ENCODE measurements at regions not wholly inside any gene's neighbourhood (a gene's known extent, or its start where the extent isn't known, plus 50 kb on each side); places are given as distances from the start of the nearest gene placed in this dataset.

- TF ChIP-seq POLR2A (IDR thresholded peaks at IDR 0.05) (no peak), EP300 (IDR thresholded peaks at IDR 0.05) (no peak), CTCF (IDR thresholded peaks at IDR 0.05) (peak in 2 of 3 donors; percentile 40 to 57)
- 4 to 5% (median 5%) methylated on average over 8 of the region's 8 CpGs for WGBS, 3 donors
- DNase-seq, result peak; percentile 56 to 71 (median 60)
- intact Hi-C loops (cut with DNase I), result loop anchor here in 2 of 4 donors (5.0 kb wide), 1 partner anchor 241 kb away; the partner anchor contains the start of gene COL6A3 (in 2 of the 2)
- Histone ChIP-seq H3K9me3 (no peaks in the 10 kb centered on the region), H3K27me3 (no peaks in the 10 kb centered on the region), H3K4me3 (no peak overlapping the region), H3K27ac (peak overlapping the region; percentile 18 to 78), H3K4me1 (ENCODE audit: insufficient read depth) (peaks cover 5% of the 10 kb centered on the region), H3K36me3 (no peaks in the 10 kb centered on the region)
Measured at GRCh38 chr2:237171396-237171795, 85.7 kb downstream of the COPS8 start.

GRCh38 chr2:237171881-237172280, 86.2 kb downstream of the COPS8 start:
- DNase-seq, result peak in 1 of 5 donors; percentile 5
- Histone ChIP-seq H3K36me3 (no peaks in the 10 kb centered on the region), H3K4me3 (no peak overlapping the region), H3K27me3 (no peaks in the 10 kb centered on the region), H3K27ac (peak overlapping the region; percentile 18 to 78), H3K9me3 (no peaks in the 10 kb centered on the region), H3K4me1 (ENCODE audit: insufficient read depth) (peaks cover 5% of the 10 kb centered on the region)
- TF ChIP-seq POLR2A (IDR thresholded peaks at IDR 0.05) (no peak), CTCF (IDR thresholded peaks at IDR 0.05) (no peak), EP300 (IDR thresholded peaks at IDR 0.05) (no peak)
- intact Hi-C loops (cut with DNase I), result loop anchor here in 2 of 4 donors (5.0 kb wide), 1 partner anchor 240 kb away; the partner anchor contains the start of gene COL6A3 (in 2 of the 2)
- 10 to 17% (median 15%) methylated on average over 4 of the region's 4 CpGs for WGBS, 3 donors

- WGBS, 3 donors, result 92 to 100% (median 97%) methylated on average over 1 of the region's 1 CpG
- no peak for DNase-seq
- intact Hi-C loops (cut with DNase I), result no loop called here
Measured at GRCh38 chr2:237177052-237177451, 91.4 kb downstream of the COPS8 start.

GRCh38 chr2:237177986-237178385, 92.3 kb downstream of the COPS8 start:
- no peaks in the 10 kb centered on the region for H3K9me3 ChIP-seq
- H3K27ac ChIP-seq, result no peak overlapping the region
- peaks cover 2% of the 10 kb centered on the region for H3K4me1 ChIP-seq (ENCODE audit: insufficient read depth)
- TF ChIP-seq EP300 (IDR thresholded peaks at IDR 0.05) (no peak), POLR2A (IDR thresholded peaks at IDR 0.05) (no peak), CTCF (IDR thresholded peaks at IDR 0.05) (no peak)
- intact Hi-C loops (cut with DNase I), result no loop called here
- DNase-seq, result peak in 1 of 5 donors; percentile 9
- H3K4me3 ChIP-seq, result no peak overlapping the region
- H3K27me3 ChIP-seq, result no peaks in the 10 kb centered on the region
- H3K36me3 ChIP-seq, result no peaks in the 10 kb centered on the region
- 94 to 100% (median 97%) methylated on average over 2 of the region's 2 CpGs for WGBS, 3 donors

More at GRCh38 chr2:237177052-237177451, 91.4 kb downstream of the COPS8 start:
- Histone ChIP-seq H3K27ac (no peak overlapping the region), H3K27me3 (no peaks in the 10 kb centered on the region), H3K4me1 (ENCODE audit: insufficient read depth) (peaks cover 2% of the 10 kb centered on the region), H3K9me3 (no peaks in the 10 kb centered on the region), H3K4me3 (no peak overlapping the region), H3K36me3 (no peaks in the 10 kb centered on the region)
- TF ChIP-seq POLR2A (IDR thresholded peaks at IDR 0.05) (no peak), CTCF (IDR thresholded peaks at IDR 0.05) (no peak), EP300 (IDR thresholded peaks at IDR 0.05) (no peak)

Data from ovary (tissue), 7 donors.